Lower lobe of right lung (tissue), 2 donors: ENCODE measurements at regions not wholly inside any gene's neighbourhood (a gene's known extent, or its start where the extent isn't known, plus 50 kb on each side); places are given as distances from the start of the nearest gene placed in this dataset.

Source experiments
- ATAC-seq, 2 donors: fragments of 200-7000 bp; cut with Tn5 transposase; one replicate each; pipeline ENCODE4 v1.9.1; 2020 to 2022; ENCODE audit warnings: mild to moderate bottlenecking in 2 of 2, moderate library complexity in 2 of 2
- DNase-seq: peaks from one replicate; pipeline ENCODE4 v3.0.0-alpha.2; 2020
- H3K27ac ChIP-seq: fragments of 200-600 bp; one replicate; pipeline ENCODE4 v1.8.0; 2022
- H3K27me3 ChIP-seq: fragments of 200-600 bp; one replicate; pipeline ENCODE4 v1.8.0; 2022; ENCODE audit warnings: low read depth
- H3K36me3 ChIP-seq: fragments of 200-600 bp; one replicate; pipeline ENCODE4 v1.8.0; 2022; ENCODE audit warnings: mild to moderate bottlenecking
- H3K4me1 ChIP-seq: fragments of 200-600 bp; one replicate; pipeline ENCODE4 v1.8.0; 2022
- H3K4me3 ChIP-seq: fragments of 200-600 bp; one replicate; pipeline ENCODE4 v1.8.0; 2022; ENCODE audit warnings: mild to moderate bottlenecking
- H3K9me3 ChIP-seq: fragments of 200-600 bp; one replicate; pipeline ENCODE4 v1.8.0; 2022
- CTCF ChIP-seq: fragments of 200-600 bp; IDR thresholded peaks from one replicate; pipeline ENCODE4 v1.8.0; 2022; ENCODE audit warnings: antibody characterized with exemption, mild to moderate bottlenecking
- intact Hi-C: fragments of 100-400 bp; cut with DNase I; formaldehyde crosslinking; loops from one replicate; pipeline ENCODE4 v1.11.0; 2022
- donor health status: DM: no; HTN: yes; CAD: no; lungs with severe emphysema.

- no peaks in the 10 kb centered on the region for H3K4me1 ChIP-seq
- intact Hi-C loops = no loop called here
- TF ChIP-seq CTCF = no peak
- H3K9me3 ChIP-seq = no peaks in the 10 kb centered on the region
- no peak for ATAC-seq
- no peaks in the 10 kb centered on the region for H3K36me3 ChIP-seq
- no peak overlapping the region for H3K4me3 ChIP-seq
- H3K27ac ChIP-seq = no peak overlapping the region
- DNase-seq = no peak
- no peaks in the 10 kb centered on the region for H3K27me3 ChIP-seq
These were observed 159.9 kb upstream of the NEGR1 start for GRCh38 chr1:72442262-72442661.

- Histone ChIP-seq H3K4me3 (no peak overlapping the region), H3K36me3 (no peaks in the 10 kb centered on the region), H3K4me1 (no peaks in the 10 kb centered on the region), H3K27ac (no peak overlapping the region), H3K9me3 (no peaks in the 10 kb centered on the region), H3K27me3 (no peaks in the 10 kb centered on the region)
- intact Hi-C loops = no loop called here
- no peak for ATAC-seq
- no peak for TF ChIP-seq CTCF
- no peak for DNase-seq
These were observed 156.7 kb upstream of the NEGR1 start for GRCh38 chr1:72439036-72439435.

- Histone ChIP-seq H3K36me3 (no peaks in the 10 kb centered on the region), H3K9me3 (no peaks in the 10 kb centered on the region), H3K27me3 (no peaks in the 10 kb centered on the region), H3K4me1 (no peaks in the 10 kb centered on the region), H3K27ac (no peak overlapping the region), H3K4me3 (no peak overlapping the region)
- intact Hi-C loops = no loop called here
- no peak for DNase-seq
- no peak for TF ChIP-seq CTCF
- ATAC-seq = no peak
These were observed 155.9 kb upstream of the NEGR1 start for GRCh38 chr1:72438270-72438669.

GRCh38 chr1:72435025-72435424 lies 152.7 kb upstream of the NEGR1 start:
- Histone ChIP-seq H3K4me1 (no peaks in the 10 kb centered on the region), H3K36me3 (no peaks in the 10 kb centered on the region), H3K9me3 (no peaks in the 10 kb centered on the region), H3K27me3 (no peaks in the 10 kb centered on the region), H3K4me3 (no peak overlapping the region), H3K27ac (no peak overlapping the region)
- ATAC-seq (no peak), DNase-seq (no peak)
- intact Hi-C loops = no loop called here
- no peak for TF ChIP-seq CTCF

- Histone ChIP-seq H3K27ac (no peak overlapping the region), H3K4me3 (no peak overlapping the region), H3K4me1 (no peaks in the 10 kb centered on the region), H3K27me3 (no peaks in the 10 kb centered on the region), H3K9me3 (no peaks in the 10 kb centered on the region), H3K36me3 (no peaks in the 10 kb centered on the region)
- DNase-seq (no peak), ATAC-seq (no peak)
- no peak for TF ChIP-seq CTCF
- intact Hi-C loops = no loop called here
These were observed 151.7 kb upstream of the NEGR1 start for GRCh38 chr1:72434070-72434469.

GRCh38 chr1:72433591-72433990 lies 151.3 kb upstream of the NEGR1 start:
- no peak for ATAC-seq
- intact Hi-C loops = no loop called here
- TF ChIP-seq CTCF = no peak

More at GRCh38 chr1:72433591-72433990, 151.3 kb upstream of the NEGR1 start:
- H3K4me3 ChIP-seq = no peak overlapping the region
- H3K27me3 ChIP-seq = no peaks in the 10 kb centered on the region
- no peak for DNase-seq
- H3K4me1 ChIP-seq = no peaks in the 10 kb centered on the region
- H3K27ac ChIP-seq = no peak overlapping the region
- H3K36me3 ChIP-seq = no peaks in the 10 kb centered on the region
- H3K9me3 ChIP-seq = no peaks in the 10 kb centered on the region
